HEK293 (cell line): ENCODE measurements at regions not wholly inside any gene's neighbourhood (a gene's known extent, or its start where the extent isn't known, plus 50 kb on each side); places are given as distances from the start of the nearest gene placed in this dataset.

Experiments
- CTCF ChIA-PET: fragments of 350-600 bp; formaldehyde crosslinking; extraction: SDS; loops from one replicate; lab custom pipeline; 2021; ENCODE audit warnings: antibody characterized with exemption; lab: Yijun Ruan, JAX
- POLR2A ChIA-PET: fragments of 300-600 bp; formaldehyde crosslinking; extraction: SDS; loops from one replicate; lab custom pipeline; 2020; ENCODE audit warnings: antibody characterized with exemption, inconsistent platforms; lab: Yijun Ruan, JAX
- H3K27ac ChIP-seq: fragments of 200-500 bp; sonication (Bioruptor generic); 2 replicates; pipeline ENCODE4 v1.5.1; 2014; ENCODE audit warnings: low read depth, low read length, control low read depth, inconsistent platforms; ENCODE audit errors: extremely low read depth
- H3K36me3 ChIP-seq, 2 experiments: fragments of 200-500 bp in 1 of 2; sonication (Bioruptor generic) in 1 of 2; 1 replicate in 1 of 2; 2 replicates in 1 of 2; pipeline ENCODE4 v1.5.1; 2014 to 2017; ENCODE audit warnings: inconsistent platforms in 2 of 2, low read length in 2 of 2; ENCODE audit not compliant: control insufficient read depth in 2 of 2, insufficient read depth in 1 of 2
- H3K4me1 ChIP-seq: fragments of 200-500 bp; sonication (Bioruptor generic); 2 replicates; pipeline ENCODE4 v1.5.1; 2014; ENCODE audit warnings: mild to moderate bottlenecking, low read length, inconsistent platforms; ENCODE audit not compliant: control insufficient read depth, insufficient read depth
- H3K4me3 ChIP-seq: 2 replicates; pipeline ENCODE4 v1.5.1; 2011; ENCODE audit warnings: low read depth, mild to moderate bottlenecking, control low read depth, low read length, moderate library complexity
- H3K9me3 ChIP-seq: fragments of 200-500 bp; sonication (Bioruptor generic); 2 replicates; pipeline ENCODE4 v1.5.1; 2014; ENCODE audit warnings: low read depth, low read length, inconsistent platforms; ENCODE audit not compliant: control insufficient read depth, insufficient read depth
- BCL11B ChIP-seq: fragments of 450-650 bp; formaldehyde crosslinking; IDR thresholded peaks from 2 replicates; pipeline ENCODE4 v1.5.1; 2016; ENCODE audit warnings: low read depth, missing biosample characterization, missing genetic modification characterization
- GLI4 ChIP-seq: fragments of 450-650 bp; formaldehyde crosslinking; IDR thresholded peaks from 2 replicates; pipeline ENCODE4 v1.5.1; 2016; ENCODE audit warnings: missing biosample characterization, missing genetic modification characterization
- PATZ1 ChIP-seq: fragments of 450-650 bp; formaldehyde crosslinking; IDR thresholded peaks from 2 replicates; pipeline ENCODE4 v1.5.1; 2016; ENCODE audit warnings: missing biosample characterization, missing genetic modification characterization
- SP7 ChIP-seq: fragments of 450-650 bp; formaldehyde crosslinking; IDR thresholded peaks from 2 replicates; pipeline ENCODE4 v1.5.1; 2016; ENCODE audit warnings: missing biosample characterization, missing genetic modification characterization
- ZBTB8A ChIP-seq: fragments of 450-650 bp; formaldehyde crosslinking; IDR thresholded peaks from 2 replicates; pipeline ENCODE4 v1.5.1; 2016; ENCODE audit warnings: missing biosample characterization, missing genetic modification characterization
- ZFP37 ChIP-seq: fragments of 450-650 bp; formaldehyde crosslinking; IDR thresholded peaks from 2 replicates; pipeline ENCODE4 v1.5.1; 2016; ENCODE audit warnings: missing biosample characterization, missing genetic modification characterization
- ZNF148 ChIP-seq: fragments of 450-650 bp; formaldehyde crosslinking; IDR thresholded peaks from 2 replicates; pipeline ENCODE4 v1.5.0; 2017; ENCODE audit warnings: missing biosample characterization, missing genetic modification characterization, borderline replicate concordance
- ZNF266 ChIP-seq: fragments of 450-650 bp; formaldehyde crosslinking; IDR thresholded peaks from 2 replicates; pipeline ENCODE4 v1.5.1; 2016; ENCODE audit warnings: missing biosample characterization, missing genetic modification characterization, low read depth
- ZNF280C ChIP-seq: fragments of 450-650 bp; formaldehyde crosslinking; IDR thresholded peaks from 2 replicates; pipeline ENCODE4 v1.5.1; 2016; ENCODE audit warnings: missing biosample characterization, missing genetic modification characterization
- ZNF335 ChIP-seq: fragments of 450-650 bp; formaldehyde crosslinking; conservative IDR thresholded peaks from 2 replicates; pipeline ENCODE4 v1.5.1; 2016; ENCODE audit warnings: missing biosample characterization, missing genetic modification characterization
- ZNF37A ChIP-seq: fragments of 450-650 bp; IDR thresholded peaks from 2 replicates; pipeline ENCODE4 v1.5.1; 2018; ENCODE audit warnings: missing biosample characterization, missing genetic modification characterization
- ZNF548 ChIP-seq: fragments of 450-650 bp; formaldehyde crosslinking; IDR thresholded peaks from 2 replicates; pipeline ENCODE4 v1.5.1; 2016; ENCODE audit warnings: missing biosample characterization, missing genetic modification characterization
- ZNF621 ChIP-seq: fragments of 450-650 bp; formaldehyde crosslinking; IDR thresholded peaks from 2 replicates; pipeline ENCODE4 v1.5.1; 2017; ENCODE audit warnings: missing biosample characterization, missing genetic modification characterization
- ZNF660 ChIP-seq: fragments of 450-650 bp; IDR thresholded peaks from 2 replicates; pipeline ENCODE4 v1.5.1; 2018; ENCODE audit warnings: missing biosample characterization, mild to moderate bottlenecking, missing genetic modification characterization
- ZNF664 ChIP-seq: fragments of 450-650 bp; formaldehyde crosslinking; IDR thresholded peaks from 2 replicates; pipeline ENCODE4 v1.5.1; 2016; ENCODE audit warnings: missing biosample characterization, missing genetic modification characterization
- ZNF704 ChIP-seq: fragments of 450-650 bp; formaldehyde crosslinking; IDR thresholded peaks from 2 replicates; pipeline ENCODE4 v1.5.1; 2016; ENCODE audit warnings: missing biosample characterization, missing genetic modification characterization

GRCh38 chr20:16662467-16662866 lies 67.4 kb upstream of the SNRPB2 start:
- TF ChIP-seq ZNF704 (tag by site-specific recombination), result no peak
- no peak for TF ChIP-seq ZNF621
- no peak for TF ChIP-seq BCL11B (tag by site-specific recombination)
- TF ChIP-seq ZFP37 (tag by site-specific recombination), result no peak
- TF ChIP-seq PATZ1 (tag by site-specific recombination), result no peak
- TF ChIP-seq GLI4 (tag by site-specific recombination), result no peak
- no peak for TF ChIP-seq ZNF335 (tag by site-specific recombination)
- no peak for TF ChIP-seq ZNF148 (tag by site-specific recombination)
- no peak for TF ChIP-seq SP7
- TF ChIP-seq ZNF37A (tag by site-specific recombination), result no peak
- TF ChIP-seq ZBTB8A, result no peak
- no peak for TF ChIP-seq ZNF660 (tag by site-specific recombination)
- TF ChIP-seq ZNF266, result no peak
- no peak for TF ChIP-seq ZNF664 (tag by site-specific recombination)
- TF ChIP-seq ZNF548 (tag by site-specific recombination), result no peak
- H3K27ac ChIP-seq, result no peak overlapping the region
- ChIA-PET CTCF (no interaction called here), POLR2A (no interaction called here)
- H3K4me3 ChIP-seq, result no peak overlapping the region
- H3K36me3 ChIP-seq, result no peaks in the 10 kb centered on the region
- no peaks in the 10 kb centered on the region for H3K4me1 ChIP-seq
- no peaks in the 10 kb centered on the region for H3K9me3 ChIP-seq

- CTCF ChIA-PET, result no interaction called here
- no peak overlapping the region for H3K4me3 ChIP-seq
These were observed 68.1 kb upstream of the SNRPB2 start for GRCh38 chr20:16661756-16662155.

More at GRCh38 chr20:16661756-16662155, 68.1 kb upstream of the SNRPB2 start:
- TF ChIP-seq ZNF280C (no peak), ZNF266 (no peak)
- TF ChIP-seq, all 188 proteins: peak for 0
- H3K27ac ChIP-seq, result no peak overlapping the region
- POLR2A ChIA-PET, result no interaction called here
- H3K4me1 ChIP-seq, result no peaks in the 10 kb centered on the region
- no peaks in the 10 kb centered on the region for H3K9me3 ChIP-seq
- no peaks in the 10 kb centered on the region for H3K36me3 ChIP-seq
